Heart left ventricle (tissue), 16 donors: ENCODE measurements at regions not wholly inside any gene's neighbourhood (a gene's known extent, or its start where the extent isn't known, plus 50 kb on each side); places are given as distances from the start of the nearest gene placed in this dataset.

Experiments used
- ATAC-seq, 4 donors: fragments of 200-7000 bp; cut with Tn5 transposase; one replicate each; pipeline ENCODE4 v1.9.1; 2020 to 2022; ENCODE audit warnings: moderate library complexity in 4 of 4, mild to moderate bottlenecking in 3 of 4, moderate number of reproducible peaks in 1 of 4
- DNase-seq, 5 donors: peaks; one replicate each; pipeline ENCODE4 v3.0.0-alpha.2; 2020
- H3K27ac ChIP-seq, 12 donors: fragments of 200-600 bp; sonication (generic) in 4 of 12; one replicate each; pipeline versions ENCODE4 v1.5.0 to v1.8.0; 2016 to 2022; ENCODE audit warnings: mild to moderate bottlenecking in 2 of 12
- H3K27me3 ChIP-seq, 9 donors: fragments of 200-600 bp; sonication (generic) in 2 of 9; one replicate each; pipeline versions ENCODE4 v1.5.1 to v1.8.0; 2016 to 2022; ENCODE audit warnings: mild to moderate bottlenecking in 3 of 9
- H3K36me3 ChIP-seq, 9 donors: fragments of 200-600 bp; sonication (generic) in 2 of 9; one replicate each; pipeline versions ENCODE4 v1.5.0 to v1.8.0; 2018 to 2022; ENCODE audit warnings: mild to moderate bottlenecking in 2 of 9
- H3K4me1 ChIP-seq, 12 donors: fragments of 200-600 bp; sonication (generic) in 4 of 12; one replicate each; pipeline versions ENCODE4 v1.5.0 to v1.8.0; 2016 to 2022; ENCODE audit warnings: mild to moderate bottlenecking in 3 of 12
- H3K4me3 ChIP-seq, 12 donors: fragments of 200-600 bp; sonication (generic) in 4 of 12; one replicate each; pipeline versions ENCODE4 v1.5.0 to v1.8.0; 2017 to 2022; ENCODE audit warnings: mild to moderate bottlenecking in 9 of 12, moderate library complexity in 4 of 12
- H3K9me3 ChIP-seq, 12 donors: fragments of 200-600 bp; sonication (generic) in 4 of 12; one replicate each; pipeline versions ENCODE4 v1.5.0 to v1.8.0; 2016 to 2022; ENCODE audit warnings: mild to moderate bottlenecking in 1 of 12
- CTCF ChIP-seq, 12 donors: fragments of 200-600 bp; sonication (generic) in 4 of 12; IDR thresholded peaks; one replicate each; pipeline versions ENCODE4 v1.5.0 to v1.8.0; 2018 to 2022; ENCODE audit warnings: antibody characterized with exemption in 12 of 12, mild to moderate bottlenecking in 5 of 12
- POLR2A ChIP-seq, 2 donors: fragments of 450-650 bp; IDR thresholded peaks; one replicate each; pipeline ENCODE4 v1.6.1; 2017; ENCODE audit warnings: antibody characterized with exemption in 2 of 2, mild to moderate bottlenecking in 2 of 2, moderate library complexity in 2 of 2
- WGBS, 4 donors: extraction: QIAGEN DNeasy Blood & Tissue Kit in 2 of 4; methylation state at CpG; one replicate each; pipeline versions ENCODE4 v1.1.5 to v1.1.7; 2013 to 2018; 5-methylcytosine and 5-hydroxymethylcytosine counted together
- intact Hi-C, 10 donors: fragments of 100-400 bp; cut with DNase I; formaldehyde crosslinking; loops; one replicate each; pipeline versions ENCODE4 v1.11.1 to v1.14.2; 2022
- donor health status: ischemic (EF 13 %, LVEDD 7.1; RV severe dilation, severe dysfunction).
- donor health status: healthy with polysubstance abuse.
- donor health status: DM: no; HTN: yes; CAD: no.
- donor health status: DM: no; HTN: no; CAD: no.
- donor health status: ischemic (EF 25% LVEDD 6.9; RV normal size, moderate dysfunction).
- donor health status: ischemic (EF 25% LVEDD 5.7; RV mildly dilated, moderate dysfunction).
- donor health status: healthy.
- donor health status: DM: yes; HTN: yes; CAD: no.
- donor health status: ischemic (EF 35%, LVEDD 5.7; RV mildly dilated, moderate dysfunction).
- donor health status: nonischemic (EF 11% LVEDD 7.7; RV severe dilation, severe dysfunction).
- donor health status: DM: yes; HTN: yes; CAD: no.
- donor health status: PGD.
- donor health status: ischemic (EF 29% LVEDD 5.4; RV normal size, mild dysfunction).
- donor health status: nonischemic (EF 23%, LVEDD 6.1; RV moderate dilation, normal function).

- no peak for DNase-seq
- Histone ChIP-seq H3K4me1 (peaks cover 0 to 47% (median 29%) of the 10 kb centered on the region in 12 donors), H3K27ac (no peak overlapping the region), H3K4me3 (no peak overlapping the region), H3K9me3 (no peaks in the 10 kb centered on the region), H3K36me3 (peaks cover 0 to 20% (median 12%) of the 10 kb centered on the region in 9 donors), H3K27me3 (no peaks in the 10 kb centered on the region)
- intact Hi-C loops: loop anchor here in 8 of 10 donors (2.0 to 5.0 kb wide), 3 partner anchors 36 to 41 kb away; a partner anchor contains a TSS
- TF ChIP-seq POLR2A (IDR thresholded peaks at IDR 0.05) (no peak), CTCF (IDR thresholded peaks at IDR 0.05) (peak; percentile 26 to 65 (median 50))
- peak in 1 of 4 donors; percentile 45 for ATAC-seq
- 8 to 24% (median 11%) methylated on average over 3 of the region's 3 CpGs for WGBS, 4 donors
Observed at GRCh38 chr18:46213295-46213694, 109.1 kb downstream of the HAUS1 start.

GRCh38 chr18:46214435-46214834, 110.2 kb downstream of the HAUS1 start:
- H3K4me3 ChIP-seq: no peak overlapping the region
- intact Hi-C loops: loop anchor here in 6 of 10 donors (5.0 kb wide), 2 partner anchors 37 to 42 kb away; a partner anchor contains a TSS
- TF ChIP-seq POLR2A (IDR thresholded peaks at IDR 0.05): no peak
- TF ChIP-seq CTCF (IDR thresholded peaks at IDR 0.05): no peak
- peaks cover 0 to 47% (median 24%) of the 10 kb centered on the region in 12 donors for H3K4me1 ChIP-seq
- no peak overlapping the region for H3K27ac ChIP-seq
- H3K9me3 ChIP-seq: no peaks in the 10 kb centered on the region
- ATAC-seq: no peak
- WGBS, 4 donors: 81 to 95% (median 87%) methylated on average over 1 of the region's 1 CpG
- no peaks in the 10 kb centered on the region for H3K27me3 ChIP-seq
- peaks cover 0 to 24% (median 12%) of the 10 kb centered on the region in 9 donors for H3K36me3 ChIP-seq
- DNase-seq: no peak

GRCh38 chr18:46215902-46216723, 111.9 kb downstream of the HAUS1 start:
- H3K9me3 ChIP-seq: no peaks in the 10 kb centered on the region
- DNase-seq: peak in 3 of 5 donors; percentile 29 to 44 (median 44)
- H3K4me1 ChIP-seq: peaks cover 0 to 47% (median 23%) of the 10 kb centered on the region in 12 donors
- intact Hi-C loops: loop anchor here in 1 of 10 donors (2.0 kb wide), 1 partner anchor 43 kb away; no protein-coding TSS in a partner anchor
- H3K27me3 ChIP-seq: no peaks in the 10 kb centered on the region
- H3K4me3 ChIP-seq: peak overlapping the region in 7 of 12 donors; percentile 1 to 40 (median 17)
- peak; percentile 41 to 75 (median 61) for ATAC-seq
- TF ChIP-seq CTCF (IDR thresholded peaks at IDR 0.05): no peak
- H3K27ac ChIP-seq: peak overlapping the region in 5 of 12 donors; percentile 11 to 33 (median 22)
- WGBS, 4 donors: 52 to 74% (median 56%) methylated on average over 16 of the region's 16 CpGs
- H3K36me3 ChIP-seq: peaks cover 0 to 24% (median 9%) of the 10 kb centered on the region in 9 donors

GRCh38 chr18:46220116-46220515, 115.9 kb downstream of the HAUS1 start:
- intact Hi-C loops: no loop called here
- WGBS, 4 donors: 69 to 84% (median 75%) methylated on average over 3 of the region's 3 CpGs
- H3K27me3 ChIP-seq: no peaks in the 10 kb centered on the region
- ATAC-seq (no peak), DNase-seq (no peak)
- H3K36me3 ChIP-seq: peaks cover 0 to 24% (median 9%) of the 10 kb centered on the region in 9 donors
- H3K27ac ChIP-seq: no peak overlapping the region
- TF ChIP-seq CTCF (IDR thresholded peaks at IDR 0.05) (no peak), POLR2A (IDR thresholded peaks at IDR 0.05) (no peak)
- H3K4me3 ChIP-seq: no peak overlapping the region
- no peaks in the 10 kb centered on the region for H3K9me3 ChIP-seq
- peaks cover 0 to 58% (median 35%) of the 10 kb centered on the region in 12 donors for H3K4me1 ChIP-seq
